Memory B cell (primary cell): ENCODE measurements at regions not wholly inside any gene's neighbourhood (a gene's known extent, or its start where the extent isn't known, plus 50 kb on each side); places are given as distances from the start of the nearest gene placed in this dataset.

ENCODE experiments used
- ATAC-seq: fragments of 150-1000 bp; cut with Tn5 transposase; 2 replicates; pipeline ENCODE4 v1.10.0; 2021; ENCODE audit warnings: low read depth, mild to moderate bottlenecking, moderate library complexity
- DNase-seq, 2 donors: peaks; one replicate each; pipeline ENCODE4 v3.0.0; 2022; ENCODE audit warnings: low spot score in 2 of 2
- H3K27ac Mint-ChIP-seq: one replicate; pipeline ENCODE4 v1.8.0; 2022; ENCODE audit warnings: mild to moderate bottlenecking, moderate library complexity, mixed read lengths
- H3K27me3 Mint-ChIP-seq: one replicate; pipeline ENCODE4 v1.8.0; 2022; ENCODE audit warnings: mixed read lengths
- H3K36me3 Mint-ChIP-seq: one replicate; pipeline ENCODE4 v1.8.0; 2022; ENCODE audit warnings: mild to moderate bottlenecking, mixed read lengths
- H3K4me1 Mint-ChIP-seq: one replicate; pipeline ENCODE4 v1.8.0; 2022; ENCODE audit warnings: mixed read lengths
- H3K4me3 Mint-ChIP-seq: one replicate; pipeline ENCODE4 v1.8.0; 2022; ENCODE audit warnings: mild to moderate bottlenecking, moderate library complexity, mixed read lengths
- H3K9me3 Mint-ChIP-seq: one replicate; pipeline ENCODE4 v1.8.0; 2022; ENCODE audit warnings: mixed read lengths

GRCh38 chr4:3368334-3368733, 73.4 kb upstream of the HGFAC start:
- DNase-seq (no peak), ATAC-seq (no peak)
- Mint-ChIP-seq H3K4me1 (peaks cover 18% of the 10 kb centered on the region), H3K9me3 (no peaks in the 10 kb centered on the region), H3K4me3 (no peak overlapping the region), H3K36me3 (no peaks in the 10 kb centered on the region), H3K27ac (peak overlapping the region; percentile 36), H3K27me3 (peaks cover 5% of the 10 kb centered on the region)

GRCh38 chr4:3368841-3369760, 72.7 kb upstream of the HGFAC start:
- DNase-seq (no peak), ATAC-seq (no peak)
- no peaks in the 10 kb centered on the region for H3K9me3 Mint-ChIP-seq
- H3K27me3 Mint-ChIP-seq, result peaks cover 5% of the 10 kb centered on the region
- peak overlapping the region; percentile 36 for H3K27ac Mint-ChIP-seq
- H3K4me3 Mint-ChIP-seq, result no peak overlapping the region
- H3K4me1 Mint-ChIP-seq, result peaks cover 21% of the 10 kb centered on the region
- no peaks in the 10 kb centered on the region for H3K36me3 Mint-ChIP-seq

GRCh38 chr4:3369781-3370674, 71.7 kb upstream of the HGFAC start:
- ATAC-seq, result no peak
- H3K9me3 Mint-ChIP-seq, result no peaks in the 10 kb centered on the region
- H3K4me3 Mint-ChIP-seq, result peak overlapping the region; percentile 36
- no peak overlapping the region for H3K27ac Mint-ChIP-seq
- DNase-seq, result no peak
- peaks cover 22% of the 10 kb centered on the region for H3K4me1 Mint-ChIP-seq
- H3K36me3 Mint-ChIP-seq, result no peaks in the 10 kb centered on the region
- peaks cover 4% of the 10 kb centered on the region for H3K27me3 Mint-ChIP-seq

DNA sequence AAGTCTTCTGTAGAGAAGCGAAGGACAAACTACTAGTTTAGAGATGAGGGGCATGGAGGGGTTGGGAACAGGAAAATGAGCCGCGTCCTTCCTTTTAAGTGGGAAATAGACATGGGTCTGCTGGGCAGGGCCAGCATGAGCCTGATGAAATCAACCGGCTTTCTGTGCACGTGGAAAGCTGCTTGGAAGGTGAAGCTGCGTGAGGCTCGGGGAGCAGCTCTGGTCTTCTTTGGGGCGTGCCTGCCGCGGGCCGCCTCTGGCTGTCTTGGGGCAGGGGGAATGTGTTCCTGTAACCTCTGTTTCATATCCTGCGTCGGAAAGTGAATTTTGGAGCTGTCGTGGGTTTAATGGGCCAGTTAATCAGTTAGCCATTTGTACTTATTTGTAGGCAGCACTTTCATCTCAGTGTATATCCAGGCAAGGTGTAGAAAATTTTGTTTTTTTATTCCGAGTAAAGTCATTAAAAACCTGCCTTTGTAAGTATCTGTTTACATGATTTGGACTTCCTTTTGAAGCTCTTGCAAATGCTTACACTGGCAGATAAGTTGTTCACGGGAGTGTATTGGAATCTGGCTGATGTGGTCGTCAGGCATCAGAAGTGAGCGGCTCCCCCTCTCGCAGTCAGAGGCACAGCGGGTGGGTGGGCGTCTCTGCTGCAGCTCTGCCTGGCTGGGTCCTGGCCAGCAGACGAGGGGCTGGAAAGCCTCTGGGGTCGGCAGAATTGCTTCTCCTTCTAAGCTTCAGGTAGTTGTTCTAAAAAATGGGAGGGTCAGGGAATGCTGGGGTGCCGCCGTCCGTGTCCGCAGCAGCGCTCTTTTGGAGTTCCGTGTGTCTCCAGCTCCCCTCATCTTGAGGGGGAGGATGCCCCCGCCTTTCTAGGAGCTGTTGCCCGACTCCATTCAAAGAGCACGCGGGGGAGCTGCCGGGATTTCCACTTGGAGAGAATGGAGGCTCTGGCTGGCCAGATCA, 70.5 kb upstream of the HGFAC start:
- DNase-seq (no peak), ATAC-seq (no peak)
- H3K9me3 Mint-ChIP-seq, result no peaks in the 10 kb centered on the region
- H3K4me3 Mint-ChIP-seq, result no peak overlapping the region
- peaks cover 4% of the 10 kb centered on the region for H3K27me3 Mint-ChIP-seq
- no peak overlapping the region for H3K27ac Mint-ChIP-seq
- H3K36me3 Mint-ChIP-seq, result no peaks in the 10 kb centered on the region
- H3K4me1 Mint-ChIP-seq, result peaks cover 19% of the 10 kb centered on the region

GRCh38 chr4:3372264-3372932, 69.4 kb upstream of the HGFAC start:
- DNase-seq (no peak), ATAC-seq (peak; percentile 61)
- Mint-ChIP-seq H3K36me3 (no peaks in the 10 kb centered on the region), H3K27me3 (peaks cover 4% of the 10 kb centered on the region), H3K4me3 (peak overlapping the region; percentile 69), H3K4me1 (peaks cover 19% of the 10 kb centered on the region), H3K9me3 (no peaks in the 10 kb centered on the region), H3K27ac (peak overlapping the region; percentile 25)

DNA sequence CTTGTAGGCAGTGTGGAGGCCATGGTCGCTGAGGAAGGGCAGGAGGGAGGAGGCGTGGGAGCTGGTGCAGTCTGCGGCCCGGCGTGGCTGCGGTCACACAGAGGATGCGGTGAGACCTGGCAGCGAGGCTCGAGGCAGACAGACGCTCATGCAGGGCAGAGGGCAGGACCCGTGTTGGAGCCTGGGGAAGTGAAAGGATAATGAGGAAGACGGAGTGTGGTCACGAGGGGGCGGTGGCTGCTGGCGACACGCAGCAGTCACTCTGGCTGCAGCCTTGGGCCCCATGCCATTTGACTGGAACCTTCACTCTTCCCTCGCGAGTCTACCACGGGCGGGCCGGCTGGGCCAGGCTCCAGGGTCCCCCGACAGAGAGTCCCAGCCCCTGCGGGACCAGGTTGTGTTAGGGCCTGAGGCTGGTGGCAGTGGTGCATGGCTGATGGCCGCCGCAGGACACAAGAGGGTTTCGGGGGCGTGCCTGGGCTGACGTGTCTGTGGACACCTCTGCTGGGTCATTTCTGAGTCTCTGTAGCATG, 68.8 kb upstream of the HGFAC start:
- Mint-ChIP-seq H3K36me3 (no peaks in the 10 kb centered on the region), H3K4me3 (peak overlapping the region; percentile 69), H3K27me3 (peaks cover 4% of the 10 kb centered on the region), H3K4me1 (peaks cover 19% of the 10 kb centered on the region), H3K9me3 (no peaks in the 10 kb centered on the region), H3K27ac (peak overlapping the region; percentile 25)
- DNase-seq (peak; percentile 56 to 75), ATAC-seq (peak; percentile 94)

DNA sequence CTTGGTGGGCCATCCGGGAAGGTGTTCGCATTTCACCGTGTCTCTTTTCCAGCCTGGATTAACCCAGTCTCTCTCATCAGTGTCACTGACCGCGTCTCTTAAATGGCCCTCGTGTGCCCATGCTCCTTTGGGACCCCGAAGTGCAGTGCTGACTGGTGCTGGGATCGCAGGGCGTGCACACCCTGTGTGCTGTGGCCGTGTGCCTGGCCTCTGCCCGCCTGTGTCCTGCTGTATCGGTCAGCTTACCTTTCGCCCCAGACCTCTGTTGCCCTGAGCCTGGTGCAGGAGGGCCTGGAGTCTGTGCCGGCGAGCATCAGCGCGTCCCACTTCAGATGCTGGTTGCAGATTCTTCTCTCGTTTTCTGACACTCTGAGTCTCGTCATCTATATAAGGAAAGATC, 68.3 kb upstream of the HGFAC start:
- Mint-ChIP-seq H3K4me3 (peak overlapping the region; percentile 45), H3K9me3 (peaks cover under 1% of the 10 kb centered on the region), H3K27me3 (peaks cover 2% of the 10 kb centered on the region), H3K27ac (no peak overlapping the region), H3K4me1 (peaks cover 15% of the 10 kb centered on the region), H3K36me3 (peaks cover under 1% of the 10 kb centered on the region)
- DNase-seq (no peak), ATAC-seq (no peak)

GRCh38 chr4:3374011-3374645, 67.6 kb upstream of the HGFAC start:
- Mint-ChIP-seq H3K36me3 (peaks cover 6% of the 10 kb centered on the region), H3K27me3 (no peaks in the 10 kb centered on the region), H3K27ac (peak overlapping the region; percentile 38), H3K4me3 (peak overlapping the region; percentile 27), H3K9me3 (peaks cover 6% of the 10 kb centered on the region), H3K4me1 (peaks cover 13% of the 10 kb centered on the region)
- no peak for ATAC-seq
- no peak for DNase-seq

DNA sequence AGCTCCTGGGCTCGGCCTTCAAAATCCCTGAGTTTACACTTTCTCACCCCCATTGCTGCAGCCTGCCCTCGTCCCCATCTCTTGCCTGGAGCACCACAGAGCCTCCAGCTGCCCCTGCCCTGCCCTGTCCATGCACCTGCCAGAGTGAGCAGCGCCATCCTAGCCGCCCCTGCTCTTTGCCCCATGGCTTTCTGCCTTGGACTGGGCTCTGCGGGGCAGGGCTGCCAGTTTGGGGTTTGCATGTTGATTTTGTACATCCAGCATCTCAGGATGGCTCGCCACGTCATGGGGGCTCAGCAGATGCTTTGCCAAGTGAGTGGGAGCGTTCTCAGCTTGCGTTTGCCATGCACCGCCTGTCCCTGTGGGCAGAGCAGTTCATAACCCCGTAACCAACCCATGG, 67.1 kb upstream of the HGFAC start:
- Mint-ChIP-seq H3K27me3 (no peaks in the 10 kb centered on the region), H3K36me3 (peaks cover 6% of the 10 kb centered on the region), H3K27ac (peak overlapping the region; percentile 38), H3K4me1 (peaks cover 10% of the 10 kb centered on the region), H3K4me3 (peak overlapping the region; percentile 32), H3K9me3 (peaks cover 7% of the 10 kb centered on the region)
- no peak for DNase-seq
- no peak for ATAC-seq

DNA sequence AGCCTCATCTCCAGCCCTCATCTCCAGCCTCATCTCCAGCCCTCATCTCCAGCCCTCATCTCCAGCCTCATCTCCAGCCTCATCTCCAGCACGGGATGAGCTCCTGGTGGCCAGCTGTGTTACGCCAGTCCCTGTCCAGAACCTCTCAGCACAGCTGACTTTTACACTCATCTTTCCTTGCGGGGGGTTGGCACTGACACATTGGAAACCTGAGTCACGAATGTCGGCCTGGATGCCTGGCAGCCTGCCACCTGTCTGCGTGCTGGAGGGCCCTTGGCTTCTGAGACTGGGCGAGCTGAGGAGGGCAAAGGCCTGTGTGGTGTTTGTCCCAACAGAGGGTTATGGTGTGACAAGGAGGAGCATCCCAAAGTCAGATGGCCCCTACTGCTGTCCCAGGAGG, 66.1 kb upstream of the HGFAC start:
- ATAC-seq, result no peak
- Mint-ChIP-seq H3K27ac (no peak overlapping the region), H3K27me3 (no peaks in the 10 kb centered on the region), H3K4me3 (no peak overlapping the region), H3K36me3 (peaks cover 6% of the 10 kb centered on the region), H3K4me1 (peaks cover 8% of the 10 kb centered on the region), H3K9me3 (peaks cover 9% of the 10 kb centered on the region)
- DNase-seq, result no peak

- H3K27ac Mint-ChIP-seq, result no peak overlapping the region
- H3K4me3 Mint-ChIP-seq, result no peak overlapping the region
- peaks cover 8% of the 10 kb centered on the region for H3K4me1 Mint-ChIP-seq
- no peak for ATAC-seq
- no peak for DNase-seq
- H3K9me3 Mint-ChIP-seq, result peaks cover 14% of the 10 kb centered on the region
- H3K27me3 Mint-ChIP-seq, result no peaks in the 10 kb centered on the region
- peaks cover 11% of the 10 kb centered on the region for H3K36me3 Mint-ChIP-seq
Observed at GRCh38 chr4:3376266-3376665, 65.5 kb upstream of the HGFAC start.

- Mint-ChIP-seq H3K27ac (no peak overlapping the region), H3K4me1 (peaks cover 8% of the 10 kb centered on the region), H3K9me3 (peaks cover 18% of the 10 kb centered on the region), H3K27me3 (no peaks in the 10 kb centered on the region), H3K4me3 (no peak overlapping the region), H3K36me3 (peaks cover 13% of the 10 kb centered on the region)
- ATAC-seq (no peak), DNase-seq (no peak)
Observed at GRCh38 chr4:3377557-3377956, 64.2 kb upstream of the HGFAC start.
